HL-60 (cell line): ENCODE measurements at regions not wholly inside any gene's neighbourhood (a gene's known extent, or its start where the extent isn't known, plus 50 kb on each side); places are given as distances from the start of the nearest gene placed in this dataset.

Experiments
- DNase-seq, 2 experiments: peaks; one replicate each; pipeline ENCODE4 v3.0.0-alpha.2; 2010 to 2020; ENCODE audit warnings: low read depth in 1 of 2, low spot score in 1 of 2
- H3K27ac ChIP-seq: fragments of 250-450 bp; sonication (Bioruptor Pico); replicated peaks from 2 replicates; pipeline ENCODE4 v1.5.1; 2020; ENCODE audit warnings: mild to moderate bottlenecking, moderate library complexity
- H3K27me3 ChIP-seq: fragments of 250-450 bp; sonication (Bioruptor Pico); 2 replicates; pipeline ENCODE4 v1.5.1; 2021; ENCODE audit warnings: mild to moderate bottlenecking, moderate library complexity; ENCODE audit not compliant: insufficient read depth, poor library complexity, severe bottlenecking
- H3K4me3 ChIP-seq: replicated peaks from 2 replicates; pipeline ENCODE4 v1.5.1; 2011; ENCODE audit warnings: mild to moderate bottlenecking, control low read depth, low read length; ENCODE audit not compliant: insufficient read depth
- GABPA ChIP-seq: IDR thresholded peaks from 2 replicates; pipeline ENCODE4 v1.6.1; 2012; ENCODE audit warnings: low read depth
- POLR2AphosphoS5 ChIP-seq: IDR thresholded peaks from 2 replicates; pipeline ENCODE4 v1.6.1; 2012; ENCODE audit warnings: low read depth
- REST ChIP-seq: IDR thresholded peaks from 2 replicates; pipeline ENCODE4 v1.6.1; 2012; ENCODE audit warnings: low read depth; ENCODE audit not compliant: insufficient replicate concordance
- SPI1 ChIP-seq: IDR thresholded peaks from 2 replicates; pipeline ENCODE4 v1.6.1; 2012; ENCODE audit warnings: low read depth, mild to moderate bottlenecking, borderline replicate concordance
- TF ChIP-seq, protein P1 (sequence below): IDR thresholded peaks from one replicate; pipeline ENCODE4 v1.5.1; 2011; ENCODE audit warnings: low read length, control low read depth, inconsistent platforms; ENCODE audit not compliant: insufficient read depth

DNA sequence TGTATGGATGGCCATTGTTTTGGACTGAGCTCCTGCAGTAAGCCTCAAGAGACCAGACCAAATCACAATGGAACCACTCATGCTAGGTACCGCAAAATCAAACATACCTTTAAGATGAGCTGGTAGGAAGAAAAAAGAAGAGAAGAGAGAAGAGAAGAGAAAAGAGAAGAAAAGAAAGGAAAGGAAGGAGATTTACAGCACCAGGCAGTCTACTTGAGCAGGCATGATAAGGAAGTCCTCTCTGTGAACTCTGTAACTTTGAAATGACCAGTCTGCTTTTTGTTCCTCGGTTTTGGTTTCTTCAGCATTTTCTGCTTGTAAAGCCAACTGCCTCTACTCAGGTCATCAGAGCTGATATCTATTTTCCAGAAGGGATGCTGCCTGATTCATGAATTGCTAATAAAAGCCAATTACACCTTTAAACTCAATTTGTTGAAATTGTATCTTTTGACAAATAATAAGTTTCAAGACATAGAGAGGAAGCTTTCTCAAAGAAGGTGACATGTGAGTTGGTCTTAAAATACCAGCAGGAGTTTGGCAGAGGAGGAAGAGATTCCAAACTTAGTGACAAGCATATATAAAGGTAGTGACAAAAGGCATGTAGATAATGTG lies 134.3 kb downstream of the UNC5CL start:
- H3K4me3 ChIP-seq, result no peak overlapping the region
- TF ChIP-seq SPI1 (no peak), POLR2AphosphoS5 (no peak), REST (no peak)
- TF ChIP-seq, protein P1, sequence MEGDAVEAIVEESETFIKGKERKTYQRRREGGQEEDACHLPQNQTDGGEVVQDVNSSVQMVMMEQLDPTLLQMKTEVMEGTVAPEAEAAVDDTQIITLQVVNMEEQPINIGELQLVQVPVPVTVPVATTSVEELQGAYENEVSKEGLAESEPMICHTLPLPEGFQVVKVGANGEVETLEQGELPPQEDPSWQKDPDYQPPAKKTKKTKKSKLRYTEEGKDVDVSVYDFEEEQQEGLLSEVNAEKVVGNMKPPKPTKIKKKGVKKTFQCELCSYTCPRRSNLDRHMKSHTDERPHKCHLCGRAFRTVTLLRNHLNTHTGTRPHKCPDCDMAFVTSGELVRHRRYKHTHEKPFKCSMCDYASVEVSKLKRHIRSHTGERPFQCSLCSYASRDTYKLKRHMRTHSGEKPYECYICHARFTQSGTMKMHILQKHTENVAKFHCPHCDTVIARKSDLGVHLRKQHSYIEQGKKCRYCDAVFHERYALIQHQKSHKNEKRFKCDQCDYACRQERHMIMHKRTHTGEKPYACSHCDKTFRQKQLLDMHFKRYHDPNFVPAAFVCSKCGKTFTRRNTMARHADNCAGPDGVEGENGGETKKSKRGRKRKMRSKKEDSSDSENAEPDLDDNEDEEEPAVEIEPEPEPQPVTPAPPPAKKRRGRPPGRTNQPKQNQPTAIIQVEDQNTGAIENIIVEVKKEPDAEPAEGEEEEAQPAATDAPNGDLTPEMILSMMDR, result no peak
- no peak overlapping the region for H3K27ac ChIP-seq
- peaks cover 10% of the 10 kb centered on the region for H3K27me3 ChIP-seq
- no peak for DNase-seq

GRCh38 chr6:40903456-40903855 lies 135.6 kb downstream of the UNC5CL start:
- H3K27me3 ChIP-seq, result peaks cover 9% of the 10 kb centered on the region
- no peak for DNase-seq
- no peak overlapping the region for H3K4me3 ChIP-seq
- TF ChIP-seq SPI1 (no peak), POLR2AphosphoS5 (no peak), REST (no peak), GABPA (no peak)
- TF ChIP-seq, protein P1, result no peak
- H3K27ac ChIP-seq, result no peak overlapping the region

DNA sequence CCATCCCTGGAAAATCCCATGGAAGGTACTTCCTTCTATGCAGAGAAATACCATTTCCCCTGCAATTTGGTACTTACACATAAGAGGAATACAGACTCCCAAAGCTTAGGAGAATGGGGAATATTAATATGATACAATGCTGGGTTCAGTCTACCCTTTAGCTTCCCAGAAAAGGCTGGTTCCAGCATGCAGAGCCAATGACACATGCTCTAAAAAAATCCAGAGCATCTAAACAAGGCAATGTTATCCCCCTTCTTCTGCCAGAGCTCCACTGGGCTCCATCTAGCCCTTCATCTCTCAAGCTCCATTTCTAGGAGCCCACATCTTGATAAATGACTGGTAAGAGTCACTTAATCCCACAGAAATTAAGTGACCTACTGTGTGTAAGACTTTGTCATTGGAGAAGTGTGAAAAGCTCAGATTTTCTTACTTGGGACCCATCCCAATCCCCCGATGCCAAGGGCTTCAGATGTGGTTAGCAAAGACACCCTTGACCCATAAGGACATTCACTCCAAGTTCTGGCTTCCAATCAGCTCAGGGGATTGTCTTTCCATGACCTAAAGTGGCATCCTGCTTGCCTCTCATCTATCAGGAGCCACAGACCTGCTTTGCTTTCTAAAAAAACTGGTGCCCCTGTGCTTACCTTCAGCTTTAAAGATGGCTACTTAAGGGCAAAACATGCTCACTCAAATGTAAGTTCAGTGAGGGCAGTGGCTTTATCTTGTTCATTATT lies 137.5 kb downstream of the UNC5CL start:
- TF ChIP-seq SPI1, result no peak
- TF ChIP-seq REST, result no peak
- TF ChIP-seq GABPA, result no peak
- TF ChIP-seq, protein P1, result no peak
- no peak for TF ChIP-seq POLR2AphosphoS5
- Histone ChIP-seq H3K27me3 (peaks cover 2% of the 10 kb centered on the region), H3K4me3 (no peak overlapping the region), H3K27ac (no peak overlapping the region)
- no peak for DNase-seq
